Suprapubic skin (tissue), 4 donors: ENCODE measurements at regions not wholly inside any gene's neighbourhood (a gene's known extent, or its start where the extent isn't known, plus 50 kb on each side); places are given as distances from the start of the nearest gene placed in this dataset.

ENCODE experiments used
- EP300 ChIP-seq: sonication (generic); formaldehyde crosslinking; IDR thresholded peaks from one replicate; pipeline ENCODE4 v1.6.1; 2017; ENCODE audit warnings: antibody characterized with exemption
- POLR2A ChIP-seq, 2 donors: fragments of 450-650 bp; IDR thresholded peaks; one replicate each; pipeline ENCODE4 v1.6.1; 2017; ENCODE audit warnings: antibody characterized with exemption in 2 of 2, mild to moderate bottlenecking in 2 of 2, moderate library complexity in 2 of 2
- POLR2AphosphoS5 ChIP-seq, 3 donors: sonication (generic); formaldehyde crosslinking; IDR thresholded peaks; one replicate each; pipeline ENCODE4 v1.6.1; 2017; ENCODE audit warnings: antibody characterized with exemption in 3 of 3
- TF ChIP-seq, protein P1 (sequence below), 2 donors: fragments of 200-600 bp in 1 of 2; fragments of 450-650 bp in 1 of 2; sonication (generic) in 1 of 2; IDR thresholded peaks; one replicate each; pipeline ENCODE4 v1.5.1; 2016 to 2019; ENCODE audit warnings: antibody characterized with exemption in 2 of 2, mild to moderate bottlenecking in 1 of 2, moderate library complexity in 1 of 2

DNA sequence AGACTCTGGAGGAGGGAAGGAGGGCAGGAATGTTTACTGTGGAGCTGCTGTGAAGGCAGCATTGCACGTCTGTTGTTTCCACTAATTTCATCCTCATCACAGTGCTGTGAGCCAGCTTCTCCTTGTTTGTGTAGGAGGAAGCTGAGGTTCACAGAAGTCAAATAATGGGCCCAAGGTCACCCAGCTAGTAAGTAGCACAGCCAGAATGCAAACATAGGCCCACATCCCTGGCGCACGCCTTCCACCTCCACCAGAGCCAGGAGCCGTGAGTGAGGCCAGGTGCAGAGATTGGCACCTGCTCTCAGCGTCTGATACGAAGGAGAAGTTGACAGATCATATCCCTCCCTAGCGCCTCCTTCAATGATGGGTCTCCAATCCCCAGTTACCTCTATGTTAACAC lies 93.6 kb downstream of the HTR5A start:
- TF ChIP-seq, protein P1, sequence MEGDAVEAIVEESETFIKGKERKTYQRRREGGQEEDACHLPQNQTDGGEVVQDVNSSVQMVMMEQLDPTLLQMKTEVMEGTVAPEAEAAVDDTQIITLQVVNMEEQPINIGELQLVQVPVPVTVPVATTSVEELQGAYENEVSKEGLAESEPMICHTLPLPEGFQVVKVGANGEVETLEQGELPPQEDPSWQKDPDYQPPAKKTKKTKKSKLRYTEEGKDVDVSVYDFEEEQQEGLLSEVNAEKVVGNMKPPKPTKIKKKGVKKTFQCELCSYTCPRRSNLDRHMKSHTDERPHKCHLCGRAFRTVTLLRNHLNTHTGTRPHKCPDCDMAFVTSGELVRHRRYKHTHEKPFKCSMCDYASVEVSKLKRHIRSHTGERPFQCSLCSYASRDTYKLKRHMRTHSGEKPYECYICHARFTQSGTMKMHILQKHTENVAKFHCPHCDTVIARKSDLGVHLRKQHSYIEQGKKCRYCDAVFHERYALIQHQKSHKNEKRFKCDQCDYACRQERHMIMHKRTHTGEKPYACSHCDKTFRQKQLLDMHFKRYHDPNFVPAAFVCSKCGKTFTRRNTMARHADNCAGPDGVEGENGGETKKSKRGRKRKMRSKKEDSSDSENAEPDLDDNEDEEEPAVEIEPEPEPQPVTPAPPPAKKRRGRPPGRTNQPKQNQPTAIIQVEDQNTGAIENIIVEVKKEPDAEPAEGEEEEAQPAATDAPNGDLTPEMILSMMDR (IDR thresholded peaks at IDR 0.05): no peak
- TF ChIP-seq POLR2AphosphoS5 (IDR thresholded peaks at IDR 0.05) (no peak), POLR2A (IDR thresholded peaks at IDR 0.05) (no peak), EP300 (no peak)
